Adrenal gland (tissue), 5 donors: ENCODE measurements at regions not wholly inside any gene's neighbourhood (a gene's known extent, or its start where the extent isn't known, plus 50 kb on each side); places are given as distances from the start of the nearest gene placed in this dataset.

ENCODE experiments used
- CTCF ChIP-seq, 6 experiments: fragments of 450-650 bp in 4 of 6; fragments of 200-600 bp in 2 of 6; sonication (generic) in 1 of 6; IDR thresholded peaks; 1 replicate in 5 of 6; 2 replicates in 1 of 6; pipeline versions ENCODE4 v1.5.1 to v1.8.0; 2016 to 2021; ENCODE audit warnings: antibody characterized with exemption in 6 of 6, mild to moderate bottlenecking in 2 of 6, moderate library complexity in 1 of 6
- POLR2A ChIP-seq, 2 donors: fragments of 450-650 bp; IDR thresholded peaks; one replicate each; pipeline ENCODE4 v1.6.1; 2017; ENCODE audit warnings: antibody characterized with exemption in 2 of 2, mild to moderate bottlenecking in 2 of 2, moderate library complexity in 1 of 2
- donor health status: DM: no; HTN: no; CAD: no.

- no peak for TF ChIP-seq CTCF (IDR thresholded peaks at IDR 0.05)
- no peak for TF ChIP-seq POLR2A (IDR thresholded peaks at IDR 0.05)
These were observed 253.3 kb upstream of the SMARCA2 start for GRCh38 chr9:1761807-1762206.
